Esophagus squamous epithelium (tissue), 4 donors: ENCODE measurements at regions not wholly inside any gene's neighbourhood (a gene's known extent, or its start where the extent isn't known, plus 50 kb on each side); places are given as distances from the start of the nearest gene placed in this dataset.

Experiments used
- POLR2A ChIP-seq, 4 donors: fragments of 450-650 bp; IDR thresholded peaks; one replicate each; pipeline ENCODE4 v1.6.1; 2017; ENCODE audit warnings: antibody characterized with exemption in 4 of 4, mild to moderate bottlenecking in 4 of 4, moderate library complexity in 3 of 4
- TF ChIP-seq, protein P1 (sequence below), 6 experiments: fragments of 450-650 bp in 4 of 6; fragments of 200-600 bp in 2 of 6; sonication (generic) in 2 of 6; IDR thresholded peaks; one replicate each; pipeline ENCODE4 v1.5.1; 2016 to 2019; ENCODE audit warnings: antibody characterized with exemption in 6 of 6, mild to moderate bottlenecking in 4 of 6, moderate library complexity in 4 of 6

DNA sequence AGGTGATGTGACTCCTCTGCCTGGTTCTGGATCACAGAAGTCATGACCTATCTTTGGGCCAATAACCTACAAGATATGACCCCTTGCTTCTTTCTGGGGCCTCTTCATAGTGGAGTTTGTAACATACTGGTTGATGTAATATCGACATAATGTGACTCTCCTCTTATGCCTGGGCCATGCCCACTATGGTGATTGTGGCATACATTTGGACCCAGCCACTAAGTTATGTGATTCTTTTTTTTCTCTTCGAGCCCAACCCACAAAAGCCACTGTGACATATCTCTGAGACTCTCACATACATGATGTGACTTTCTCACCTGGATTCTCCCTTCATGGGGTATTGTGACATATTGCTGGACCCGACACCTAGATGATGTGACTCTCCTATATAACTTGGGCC is 319.8 kb downstream of the RPS4Y2 start:
- no peak for TF ChIP-seq POLR2A (IDR thresholded peaks at IDR 0.05)
- TF ChIP-seq, protein P1, sequence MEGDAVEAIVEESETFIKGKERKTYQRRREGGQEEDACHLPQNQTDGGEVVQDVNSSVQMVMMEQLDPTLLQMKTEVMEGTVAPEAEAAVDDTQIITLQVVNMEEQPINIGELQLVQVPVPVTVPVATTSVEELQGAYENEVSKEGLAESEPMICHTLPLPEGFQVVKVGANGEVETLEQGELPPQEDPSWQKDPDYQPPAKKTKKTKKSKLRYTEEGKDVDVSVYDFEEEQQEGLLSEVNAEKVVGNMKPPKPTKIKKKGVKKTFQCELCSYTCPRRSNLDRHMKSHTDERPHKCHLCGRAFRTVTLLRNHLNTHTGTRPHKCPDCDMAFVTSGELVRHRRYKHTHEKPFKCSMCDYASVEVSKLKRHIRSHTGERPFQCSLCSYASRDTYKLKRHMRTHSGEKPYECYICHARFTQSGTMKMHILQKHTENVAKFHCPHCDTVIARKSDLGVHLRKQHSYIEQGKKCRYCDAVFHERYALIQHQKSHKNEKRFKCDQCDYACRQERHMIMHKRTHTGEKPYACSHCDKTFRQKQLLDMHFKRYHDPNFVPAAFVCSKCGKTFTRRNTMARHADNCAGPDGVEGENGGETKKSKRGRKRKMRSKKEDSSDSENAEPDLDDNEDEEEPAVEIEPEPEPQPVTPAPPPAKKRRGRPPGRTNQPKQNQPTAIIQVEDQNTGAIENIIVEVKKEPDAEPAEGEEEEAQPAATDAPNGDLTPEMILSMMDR (IDR thresholded peaks at IDR 0.05) = no peak
